ENCODE measurements at regions not wholly inside any gene's neighbourhood (a gene's known extent, or its start where the extent isn't known, plus 50 kb on each side); places are given as distances from the start of the nearest gene placed in this dataset.
"Not testable (repeated sequence)": the region's sequence is repeated elsewhere in the genome, so short reads cannot be mapped to it uniquely, and the experiment has no call there.

DNA sequence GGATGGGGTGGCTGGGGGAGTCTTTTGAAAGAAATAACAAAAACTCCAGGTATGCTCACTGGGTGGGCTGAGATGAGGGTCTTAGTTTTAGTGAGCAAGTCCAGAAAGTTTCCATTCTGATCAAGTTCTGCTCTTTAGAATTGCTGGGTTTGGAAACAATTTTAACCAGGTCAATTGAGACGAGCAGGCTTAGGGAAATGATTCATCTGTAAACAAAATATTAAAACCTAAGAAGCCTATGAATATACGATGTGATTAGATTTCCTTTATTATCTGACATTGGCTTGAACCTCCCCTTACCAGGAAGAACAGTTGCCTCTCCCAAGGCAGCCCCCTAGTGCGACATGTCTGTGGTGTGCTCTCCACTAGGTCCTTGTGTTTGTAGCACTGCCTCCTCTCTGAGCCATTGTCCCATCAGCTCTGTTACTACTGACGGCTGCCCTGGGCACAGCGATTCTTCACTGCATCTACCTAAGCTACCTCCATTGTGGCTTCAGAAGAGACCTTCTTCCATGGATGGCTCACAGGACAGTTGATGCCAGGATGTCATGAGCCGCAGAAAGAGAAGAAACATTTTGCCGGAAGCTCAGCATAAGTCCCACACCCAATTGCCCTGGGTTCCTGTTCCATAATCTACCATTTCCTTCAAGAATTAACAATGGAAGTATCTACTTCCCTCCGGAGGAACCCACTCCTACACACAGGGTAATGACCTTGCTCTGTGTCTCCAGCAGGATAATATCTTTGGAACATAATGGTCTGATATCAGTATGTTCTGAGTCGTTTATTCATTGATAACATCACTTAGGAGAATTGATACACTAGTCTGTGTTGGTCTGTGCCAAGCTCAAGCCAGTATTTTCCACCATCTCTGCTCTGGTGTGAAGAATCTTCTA lies 95.1 kb upstream of the ITGB1 start:
- no peak for DNase-seq (ENCODE audit: low read depth in 2 of 2)
- H3K4me3 ChIP-seq (replicated peaks in 1 of 2; ENCODE audit: low read depth in 2 of 2, low read length in 2 of 2), result no peak overlapping the region
- TF ChIP-seq, protein P1, sequence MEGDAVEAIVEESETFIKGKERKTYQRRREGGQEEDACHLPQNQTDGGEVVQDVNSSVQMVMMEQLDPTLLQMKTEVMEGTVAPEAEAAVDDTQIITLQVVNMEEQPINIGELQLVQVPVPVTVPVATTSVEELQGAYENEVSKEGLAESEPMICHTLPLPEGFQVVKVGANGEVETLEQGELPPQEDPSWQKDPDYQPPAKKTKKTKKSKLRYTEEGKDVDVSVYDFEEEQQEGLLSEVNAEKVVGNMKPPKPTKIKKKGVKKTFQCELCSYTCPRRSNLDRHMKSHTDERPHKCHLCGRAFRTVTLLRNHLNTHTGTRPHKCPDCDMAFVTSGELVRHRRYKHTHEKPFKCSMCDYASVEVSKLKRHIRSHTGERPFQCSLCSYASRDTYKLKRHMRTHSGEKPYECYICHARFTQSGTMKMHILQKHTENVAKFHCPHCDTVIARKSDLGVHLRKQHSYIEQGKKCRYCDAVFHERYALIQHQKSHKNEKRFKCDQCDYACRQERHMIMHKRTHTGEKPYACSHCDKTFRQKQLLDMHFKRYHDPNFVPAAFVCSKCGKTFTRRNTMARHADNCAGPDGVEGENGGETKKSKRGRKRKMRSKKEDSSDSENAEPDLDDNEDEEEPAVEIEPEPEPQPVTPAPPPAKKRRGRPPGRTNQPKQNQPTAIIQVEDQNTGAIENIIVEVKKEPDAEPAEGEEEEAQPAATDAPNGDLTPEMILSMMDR (IDR thresholded peaks at IDR 0.05; ENCODE audit: low read depth, low read length), result no peak

GRCh38 chr10:33052263-33052875 lies 94.3 kb upstream of the ITGB1 start:
- TF ChIP-seq, protein P1 (IDR thresholded peaks at IDR 0.05; ENCODE audit: low read depth, low read length), result no peak
- H3K4me3 ChIP-seq (replicated peaks in 1 of 2; ENCODE audit: low read depth in 2 of 2, low read length in 2 of 2), result no peak overlapping the region
- no peak for DNase-seq (ENCODE audit: low read depth in 2 of 2)

DNA sequence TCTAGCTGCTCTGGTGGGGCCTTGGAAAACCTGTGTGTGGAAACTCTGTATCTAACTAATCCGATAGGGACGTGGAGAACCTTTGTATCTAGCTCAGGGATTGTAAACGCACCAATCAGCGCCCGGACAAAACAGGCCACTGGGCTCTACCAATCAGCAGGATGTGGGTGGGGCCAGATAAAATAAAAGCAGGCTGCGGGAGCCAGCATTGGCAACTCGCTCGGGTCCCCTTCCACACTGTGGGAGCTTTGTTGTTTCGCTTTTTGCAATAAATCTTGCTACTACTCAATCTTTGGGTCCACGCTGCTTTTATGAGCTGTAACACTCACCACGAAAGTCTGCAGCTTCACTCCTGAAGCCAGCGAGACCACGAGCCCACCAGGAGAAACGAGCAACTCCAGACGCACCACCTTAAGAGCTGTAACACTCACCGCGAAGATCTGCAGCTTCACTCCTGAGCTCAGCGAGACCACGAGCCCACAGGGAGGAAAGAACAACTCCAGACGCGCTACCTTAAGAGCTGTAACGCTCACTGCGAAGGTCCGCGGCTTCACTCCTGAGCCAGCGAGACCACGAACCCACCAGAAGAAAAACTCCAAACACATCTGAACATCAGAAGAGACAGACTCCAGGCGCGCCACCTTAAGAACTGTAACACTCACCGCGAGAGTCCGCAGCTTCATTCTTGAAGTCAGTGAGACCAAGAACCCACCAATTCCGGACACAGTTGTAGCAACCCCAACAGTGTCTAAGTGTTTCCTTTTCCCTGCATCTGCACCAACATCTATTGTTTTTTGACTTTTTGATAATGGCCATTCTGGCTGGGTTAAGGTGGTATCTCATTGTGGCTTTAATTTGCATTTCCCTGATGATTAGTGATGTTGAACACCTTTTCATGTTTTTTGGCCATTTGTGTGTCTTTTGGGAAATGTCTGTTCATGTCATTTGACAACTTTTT lies 92.2 kb upstream of the ITGB1 start:
- H3K4me3 ChIP-seq (replicated peaks in 1 of 2; ENCODE audit: low read depth in 2 of 2, low read length in 2 of 2), result not testable (repeated sequence)

GRCh38 chr10:33048223-33048622 lies 90.2 kb upstream of the ITGB1 start:
- no peak for DNase-seq (ENCODE audit: low read depth in 2 of 2)
- no peak overlapping the region for H3K4me3 ChIP-seq (replicated peaks in 1 of 2; ENCODE audit: low read depth in 2 of 2, low read length in 2 of 2)
- TF ChIP-seq, protein P1 (IDR thresholded peaks at IDR 0.05; ENCODE audit: low read depth, low read length), result no peak

More for the DNA sequence above, 92.2 kb upstream of the ITGB1 start:
- DNase-seq (ENCODE audit: low read depth in 2 of 2), result not testable (repeated sequence)

- H3K4me3 ChIP-seq (replicated peaks in 1 of 2; ENCODE audit: low read depth in 2 of 2, low read length in 2 of 2), result no peak overlapping the region
- TF ChIP-seq, protein P1 (IDR thresholded peaks at IDR 0.05; ENCODE audit: low read depth, low read length), result no peak
- peak in 1 of 2 donors; percentile 31 for DNase-seq (ENCODE audit: low read depth in 2 of 2)
Observed at GRCh38 chr10:33047655-33048054, 89.6 kb upstream of the ITGB1 start.

- DNase-seq (ENCODE audit: low read depth in 2 of 2), result no peak
- no peak overlapping the region for H3K4me3 ChIP-seq (replicated peaks in 1 of 2; ENCODE audit: low read depth in 2 of 2, low read length in 2 of 2)
- TF ChIP-seq, protein P1 (IDR thresholded peaks at IDR 0.05; ENCODE audit: low read depth, low read length), result no peak
Observed at GRCh38 chr10:33046792-33047191, 88.8 kb upstream of the ITGB1 start.

Data from cardiac fibroblast (primary cell).